Uterus (tissue), 3 donors: ENCODE measurements at regions not wholly inside any gene's neighbourhood (a gene's known extent, or its start where the extent isn't known, plus 50 kb on each side); places are given as distances from the start of the nearest gene placed in this dataset.

Experiments used
- DNase-seq, 2 donors: peaks; one replicate each; pipeline ENCODE4 v3.0.0-alpha.2; 2019 to 2020
- H3K27ac ChIP-seq, 2 donors: fragments of 200-600 bp; sonication (generic); 1 replicate in 1 of 2; 2 replicates in 1 of 2; pipeline ENCODE4 v1.5.1; 2016 to 2018
- H3K27me3 ChIP-seq, 2 donors: fragments of 200-600 bp; sonication (generic); one replicate each; pipeline ENCODE4 v1.5.1; 2018 to 2019; ENCODE audit warnings: control low read depth in 1 of 2
- H3K36me3 ChIP-seq, 2 donors: fragments of 200-600 bp; sonication (generic); one replicate each; pipeline ENCODE4 v1.5.1; 2019; ENCODE audit warnings: control low read depth in 1 of 2
- H3K4me1 ChIP-seq, 2 donors: fragments of 200-600 bp; sonication (generic); one replicate each; pipeline ENCODE4 v1.5.1; 2018 to 2019; ENCODE audit warnings: control low read depth in 1 of 2
- H3K4me3 ChIP-seq, 2 donors: fragments of 200-600 bp; sonication (generic); 1 replicate in 1 of 2; 2 replicates in 1 of 2; pipeline ENCODE4 v1.5.1; 2018 to 2019; ENCODE audit warnings: mild to moderate bottlenecking in 1 of 2
- H3K9me3 ChIP-seq, 2 donors: fragments of 200-600 bp; sonication (generic); one replicate each; pipeline ENCODE4 v1.5.1; 2019; ENCODE audit warnings: control low read depth in 1 of 2
- CTCF ChIP-seq, 4 experiments: fragments of 200-600 bp in 2 of 4; fragments of 450-650 bp in 2 of 4; sonication (generic) in 2 of 4; IDR thresholded peaks; one replicate each; pipeline ENCODE4 v1.5.1; 2016 to 2019; ENCODE audit warnings: antibody characterized with exemption in 4 of 4, mild to moderate bottlenecking in 2 of 4, moderate library complexity in 1 of 4
- POLR2A ChIP-seq, 2 donors: fragments of 450-650 bp; IDR thresholded peaks; one replicate each; pipeline ENCODE4 v1.6.1; 2016; ENCODE audit warnings: antibody characterized with exemption in 2 of 2, mild to moderate bottlenecking in 1 of 2, moderate library complexity in 1 of 2
- intact Hi-C: fragments of 100-400 bp; cut with DNase I; formaldehyde crosslinking; loops from one replicate; pipeline ENCODE4 v1.15.1; 2023; ENCODE audit warnings: low total_unique reads
- donor health status: DM: yes; HTN: yes; CAD: no.

GRCh38 chr1:91129017-91129416, 107.2 kb upstream of the ZNF644 start:
- Histone ChIP-seq H3K4me3 (no peak overlapping the region), H3K9me3 (no peaks in the 10 kb centered on the region), H3K36me3 (no peaks in the 10 kb centered on the region), H3K4me1 (no peaks in the 10 kb centered on the region), H3K27ac (no peak overlapping the region), H3K27me3 (no peaks in the 10 kb centered on the region)
- TF ChIP-seq POLR2A (IDR thresholded peaks at IDR 0.05) (no peak), CTCF (IDR thresholded peaks at IDR 0.05) (no peak)
- DNase-seq, result no peak
- intact Hi-C loops, result no loop called here

- no peaks in the 10 kb centered on the region for H3K9me3 ChIP-seq
- no peak for DNase-seq
- intact Hi-C loops, result no loop called here
- H3K4me3 ChIP-seq, result no peak overlapping the region
- no peaks in the 10 kb centered on the region for H3K36me3 ChIP-seq
- no peaks in the 10 kb centered on the region for H3K27me3 ChIP-seq
- TF ChIP-seq CTCF (IDR thresholded peaks at IDR 0.05) (no peak), POLR2A (IDR thresholded peaks at IDR 0.05) (no peak)
- no peak overlapping the region for H3K27ac ChIP-seq
- no peaks in the 10 kb centered on the region for H3K4me1 ChIP-seq
Observed at GRCh38 chr1:91124989-91125417, 103.2 kb upstream of the ZNF644 start.

- no peak overlapping the region for H3K27ac ChIP-seq
- TF ChIP-seq CTCF (IDR thresholded peaks at IDR 0.05), result no peak
- TF ChIP-seq POLR2A (IDR thresholded peaks at IDR 0.05), result no peak
- no peak overlapping the region for H3K4me3 ChIP-seq
- intact Hi-C loops, result no loop called here
- no peaks in the 10 kb centered on the region for H3K9me3 ChIP-seq
- H3K4me1 ChIP-seq, result no peaks in the 10 kb centered on the region
- no peak for DNase-seq
- no peaks in the 10 kb centered on the region for H3K36me3 ChIP-seq
- H3K27me3 ChIP-seq, result no peaks in the 10 kb centered on the region
Observed at GRCh38 chr1:91124290-91124985, 102.6 kb upstream of the ZNF644 start.

GRCh38 chr1:91123773-91124172, 101.9 kb upstream of the ZNF644 start:
- intact Hi-C loops, result no loop called here
- no peak for TF ChIP-seq CTCF (IDR thresholded peaks at IDR 0.05)
- TF ChIP-seq POLR2A (IDR thresholded peaks at IDR 0.05), result no peak
- Histone ChIP-seq H3K9me3 (no peaks in the 10 kb centered on the region), H3K4me1 (no peaks in the 10 kb centered on the region), H3K27ac (no peak overlapping the region), H3K27me3 (no peaks in the 10 kb centered on the region), H3K4me3 (no peak overlapping the region), H3K36me3 (no peaks in the 10 kb centered on the region)
- DNase-seq, result no peak

- no peak overlapping the region for H3K4me3 ChIP-seq
- DNase-seq, result no peak
- no peaks in the 10 kb centered on the region for H3K4me1 ChIP-seq
- intact Hi-C loops, result no loop called here
- H3K9me3 ChIP-seq, result no peaks in the 10 kb centered on the region
- no peak for TF ChIP-seq POLR2A (IDR thresholded peaks at IDR 0.05)
- TF ChIP-seq CTCF (IDR thresholded peaks at IDR 0.05), result no peak
- H3K27me3 ChIP-seq, result no peaks in the 10 kb centered on the region
- H3K27ac ChIP-seq, result no peak overlapping the region
- no peaks in the 10 kb centered on the region for H3K36me3 ChIP-seq
Observed at GRCh38 chr1:91123319-91123718, 101.5 kb upstream of the ZNF644 start.
